ENCODE measurements at regions not wholly inside any gene's neighbourhood (a gene's known extent, or its start where the extent isn't known, plus 50 kb on each side); places are given as distances from the start of the nearest gene placed in this dataset.

- TF ChIP-seq FOS (IDR thresholded peaks at IDR 0.05; ENCODE audit: low read depth, low read length) (no peak), POLR2A (IDR thresholded peaks at IDR 0.05; ENCODE audit: low read depth, low read length) (no peak), MAZ (IDR thresholded peaks at IDR 0.05; ENCODE audit: borderline replicate concordance, low read depth, low read length) (no peak), NFE2L2 (IDR thresholded peaks at IDR 0.05; ENCODE audit: low read depth, low read length) (no peak), CTCF (conservative IDR thresholded peaks at IDR 0.05; ENCODE audit: low read depth, low read length) (no peak), CHD1 (IDR thresholded peaks at IDR 0.05; ENCODE audit: low read depth, low read length) (no peak), ELK1 (IDR thresholded peaks at IDR 0.05; ENCODE audit: borderline replicate concordance, low read depth, low read length) (no peak), SMC3 (IDR thresholded peaks at IDR 0.05; ENCODE audit: low read depth, low read length) (no peak)
Measured at GRCh38 chr4:97038146-97038516, 1105.1 kb downstream of the STPG2 start.

More at GRCh38 chr4:97038146-97038516, 1105.1 kb downstream of the STPG2 start:
- no peaks in the 10 kb centered on the region for H3K4me1 ChIP-seq (ENCODE audit: control insufficient read depth, insufficient read depth, low read length)
- no peaks in the 10 kb centered on the region for H3K9me1 ChIP-seq (ENCODE audit: insufficient read depth, low read length)
- H3K4me2 ChIP-seq (ENCODE audit: low read depth, low read length): no peak overlapping the region
- ChIA-PET POLR2A (ENCODE audit: unreplicated experiment) (no interaction called here), CTCF (no interaction called here)
- no peak overlapping the region for H3K23ac ChIP-seq (ENCODE audit: low read depth, low read length)
- H2BK5ac ChIP-seq (ENCODE audit: low read depth, low read length, poor library complexity, severe bottlenecking): no peak overlapping the region
- dilution Hi-C loops (cut with HindIII; ENCODE audit: low sequenced_read_pairs, unreplicated experiment) (no loop called here), in situ Hi-C loops (cut with MboI; ENCODE audit: low sequenced_read_pairs) (no loop called here), intact Hi-C loops (cut with micrococcal nuclease) (no loop called here)
- H4K8ac ChIP-seq (ENCODE audit: low read depth in 2 of 2, low read length in 2 of 2): no peak overlapping the region
- BruUV-seq (replicated peaks): no TSS peak
- H3K27me3 ChIP-seq (ENCODE audit: control insufficient read depth, insufficient read depth, low read length): no peaks in the 10 kb centered on the region
- no peak overlapping the region for H2AK9ac ChIP-seq (replicated peaks; ENCODE audit: low read depth, low read length, poor library complexity)
- H4K91ac ChIP-seq (ENCODE audit: insufficient read depth, low read depth, low read length): no peak overlapping the region
- H3K9ac ChIP-seq (ENCODE audit: low read depth, low read length): no peak overlapping the region
- no peak overlapping the region for H3K56ac ChIP-seq (ENCODE audit: extremely low read depth, insufficient read depth, low read length)
- H3K9me3 ChIP-seq (ENCODE audit: control insufficient read depth, insufficient read depth, low read length): peaks cover 5% of the 10 kb centered on the region
- H4K5ac ChIP-seq (ENCODE audit: low read depth, low read length): no peak overlapping the region
- no peak overlapping the region for H2BK20ac ChIP-seq (ENCODE audit: low read depth, low read length)
- H3K36me3 ChIP-seq (ENCODE audit: control insufficient read depth, insufficient read depth, low read length): no peaks in the 10 kb centered on the region
- ATAC-seq (ENCODE audit: low read depth) (no peak), DNase-seq (no peak)
- no peak overlapping the region for H2BK15ac ChIP-seq (ENCODE audit: low read depth, low read length)
- no peak overlapping the region for H2AK5ac ChIP-seq (ENCODE audit: low read depth, low read length)
- H3K79me1 ChIP-seq (ENCODE audit: low read depth in 1 of 2, low read length in 2 of 2): no peaks in the 10 kb centered on the region
- H3K4ac ChIP-seq (ENCODE audit: low read depth, low read length): no peak overlapping the region
- H2AFZ ChIP-seq (replicated peaks; ENCODE audit: low read length, poor library complexity): no peak overlapping the region
- H3K18ac ChIP-seq (ENCODE audit: low read depth, low read length): no peak overlapping the region
- H3K14ac ChIP-seq (replicated peaks; ENCODE audit: low read depth, low read length): no peak overlapping the region
- 80% methylated on average over 1 of the region's 9 CpGs; no CpG with 5 or more reads in 1 of the 2 experiments for WGBS, 2 experiments (ENCODE audit: extremely low coverage in 2 of 2, insufficient read length in 1 of 2)
- no peaks in the 10 kb centered on the region for H4K20me1 ChIP-seq (ENCODE audit: insufficient read depth, low read length)
- H2BK120ac ChIP-seq (ENCODE audit: low read depth, low read length): no peak overlapping the region
- H3K27ac ChIP-seq (ENCODE audit: insufficient read depth, low read length): no peak overlapping the region
- H3K4me3 ChIP-seq (ENCODE audit: insufficient read depth, low read depth, low read length): no peak overlapping the region
